ENCODE measurements at regions not wholly inside any gene's neighbourhood (a gene's known extent, or its start where the extent isn't known, plus 50 kb on each side); places are given as distances from the start of the nearest gene placed in this dataset.

- Mint-ChIP-seq H3K27me3 (ENCODE audit: insufficient read depth, low read depth) (no peaks in the 10 kb centered on the region), H3K36me3 (no peaks in the 10 kb centered on the region), H3K4me1 (peaks cover 13% of the 10 kb centered on the region), H3K9me3 (peaks cover 28% of the 10 kb centered on the region), H3K27ac (no peak overlapping the region), H3K4me3 (no peak overlapping the region)
- H3K9me3 ChIP-seq (ENCODE audit: low read depth), result no peaks in the 10 kb centered on the region
- H3K4me2 ChIP-seq, result no peak overlapping the region
- H3K27ac ChIP-seq, result no peak overlapping the region
- H3F3A ChIP-seq (ENCODE audit: low read depth), result no peaks in the 10 kb centered on the region
- DNase-seq (ENCODE audit: low spot score), result no peak
- TF ChIP-seq CTCF (IDR thresholded peaks at IDR 0.05) (no peak), EZH2 (IDR thresholded peaks at IDR 0.05) (no peak), EZH2phosphoT487 (IDR thresholded peaks at IDR 0.05) (no peak)
- no peak overlapping the region for H3K9ac ChIP-seq
- H3K27me3 ChIP-seq, result no peaks in the 10 kb centered on the region
- no peak overlapping the region for H3K4me3 ChIP-seq
- no peaks in the 10 kb centered on the region for H3K79me2 ChIP-seq (ENCODE audit: low read depth)
- no peaks in the 10 kb centered on the region for H4K20me1 ChIP-seq (ENCODE audit: low read depth)
- no peaks in the 10 kb centered on the region for H3K36me3 ChIP-seq
- no peaks in the 10 kb centered on the region for H3K4me1 ChIP-seq
- no peak overlapping the region for H2AFZ ChIP-seq (replicated peaks)
These were observed 119.2 kb downstream of the S1PR1 start for GRCh38 chr1:101356013-101356412.

- Histone ChIP-seq H3K27me3 (no peaks in the 10 kb centered on the region), H3K36me3 (no peaks in the 10 kb centered on the region), H3K4me3 (no peak overlapping the region), H3K79me2 (ENCODE audit: low read depth) (no peaks in the 10 kb centered on the region), H3K4me2 (no peak overlapping the region), H3F3A (ENCODE audit: low read depth) (no peaks in the 10 kb centered on the region), H2AFZ (replicated peaks) (peak overlapping the region; percentile 92), H4K20me1 (ENCODE audit: low read depth) (no peaks in the 10 kb centered on the region), H3K27ac (no peak overlapping the region), H3K4me1 (no peaks in the 10 kb centered on the region), H3K9me3 (ENCODE audit: low read depth) (no peaks in the 10 kb centered on the region), H3K9ac (no peak overlapping the region)
- peaks cover 35% of the 10 kb centered on the region for H3K9me3 Mint-ChIP-seq
- no peaks in the 10 kb centered on the region for H3K27me3 Mint-ChIP-seq (ENCODE audit: insufficient read depth, low read depth)
- DNase-seq (ENCODE audit: low spot score), result no peak
- H3K4me3 Mint-ChIP-seq, result no peak overlapping the region
- TF ChIP-seq EZH2 (IDR thresholded peaks at IDR 0.05) (no peak), CTCF (IDR thresholded peaks at IDR 0.05) (no peak), EZH2phosphoT487 (IDR thresholded peaks at IDR 0.05) (no peak)
- H3K36me3 Mint-ChIP-seq, result no peaks in the 10 kb centered on the region
- no peak overlapping the region for H3K27ac Mint-ChIP-seq
- peaks cover 13% of the 10 kb centered on the region for H3K4me1 Mint-ChIP-seq
These were observed 120.0 kb downstream of the S1PR1 start for GRCh38 chr1:101356604-101357443.

DNA sequence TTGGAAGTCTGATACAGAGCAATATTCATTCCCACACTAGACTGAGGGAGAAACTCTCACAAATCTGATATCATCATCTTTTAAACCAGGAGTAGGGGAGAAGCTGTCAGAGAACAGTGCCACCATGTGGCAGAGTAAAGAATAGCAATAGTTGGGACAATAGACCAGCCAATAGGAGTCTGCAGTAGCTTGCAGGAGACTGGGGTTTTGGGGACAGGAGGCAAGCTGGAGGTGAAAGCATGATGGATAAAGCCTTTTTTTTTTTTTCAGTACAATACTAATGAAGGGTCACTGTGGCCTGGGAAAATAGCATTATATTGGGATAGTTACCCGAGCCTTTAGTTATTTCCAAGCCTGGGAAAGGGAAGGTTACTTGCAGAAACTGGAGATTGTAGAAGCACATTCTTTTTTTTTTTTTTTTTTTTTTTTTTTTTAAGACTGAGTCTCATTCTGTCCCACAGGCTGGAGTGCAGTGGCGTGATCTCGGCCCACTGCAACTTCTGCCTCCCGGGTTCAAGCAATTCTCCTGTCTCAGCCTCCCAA, 120.7 kb downstream of the S1PR1 start:
- Histone ChIP-seq H2AFZ (replicated peaks) (peak overlapping the region; percentile 92), H3K4me2 (no peak overlapping the region), H4K20me1 (ENCODE audit: low read depth) (no peaks in the 10 kb centered on the region), H3K9me3 (ENCODE audit: low read depth) (no peaks in the 10 kb centered on the region), H3K36me3 (no peaks in the 10 kb centered on the region), H3F3A (ENCODE audit: low read depth) (no peaks in the 10 kb centered on the region), H3K9ac (no peak overlapping the region), H3K27me3 (no peaks in the 10 kb centered on the region), H3K4me3 (no peak overlapping the region), H3K79me2 (ENCODE audit: low read depth) (no peaks in the 10 kb centered on the region), H3K27ac (no peak overlapping the region), H3K4me1 (no peaks in the 10 kb centered on the region)
- Mint-ChIP-seq H3K27ac (peak overlapping the region; percentile 92), H3K9me3 (peaks cover 35% of the 10 kb centered on the region), H3K4me1 (peaks cover 13% of the 10 kb centered on the region), H3K36me3 (no peaks in the 10 kb centered on the region), H3K27me3 (ENCODE audit: insufficient read depth, low read depth) (no peaks in the 10 kb centered on the region), H3K4me3 (no peak overlapping the region)
- peak; percentile 76 for DNase-seq (ENCODE audit: low spot score)
- TF ChIP-seq CTCF (IDR thresholded peaks at IDR 0.05), result peak; percentile 94
- no peak for TF ChIP-seq EZH2phosphoT487 (IDR thresholded peaks at IDR 0.05)
- TF ChIP-seq EZH2 (IDR thresholded peaks at IDR 0.05), result no peak

Data from neural progenitor cell (in vitro differentiated cells).